Activated T-cell treated with anti-CD3 and anti-CD28 coated beads, Interleukin-2, amount 50 U/mL, for 1 hour (primary cell): ENCODE measurements at regions not wholly inside any gene's neighbourhood (a gene's known extent, or its start where the extent isn't known, plus 50 kb on each side); places are given as distances from the start of the nearest gene placed in this dataset.
"Not testable (repeated sequence)": the region's sequence is repeated elsewhere in the genome, so short reads cannot be mapped to it uniquely, and the experiment has no call there.

Experiments
- DNase-seq: peaks from one replicate; pipeline ENCODE4 v3.0.0-alpha.2; 2020

DNA sequence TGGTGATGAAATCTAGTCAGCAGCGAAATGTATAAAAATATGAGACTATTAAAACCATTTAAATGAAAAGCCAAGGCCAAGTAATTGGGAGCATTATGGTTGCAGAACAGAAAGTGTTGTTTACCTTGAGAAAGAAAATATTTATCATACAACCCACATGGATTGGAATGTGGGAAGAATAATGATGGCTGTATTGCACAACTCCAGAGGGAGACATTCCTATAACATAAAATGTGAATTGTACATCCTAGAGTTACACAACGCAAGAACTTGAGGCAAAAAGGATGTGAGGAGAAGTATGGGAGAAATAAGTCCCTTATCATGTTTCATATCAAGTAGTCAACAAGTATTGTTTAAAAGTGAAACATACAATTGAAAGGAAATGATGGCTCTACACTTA lies 1014.0 kb upstream of the SEMA6A start:
- no peak for DNase-seq

DNA sequence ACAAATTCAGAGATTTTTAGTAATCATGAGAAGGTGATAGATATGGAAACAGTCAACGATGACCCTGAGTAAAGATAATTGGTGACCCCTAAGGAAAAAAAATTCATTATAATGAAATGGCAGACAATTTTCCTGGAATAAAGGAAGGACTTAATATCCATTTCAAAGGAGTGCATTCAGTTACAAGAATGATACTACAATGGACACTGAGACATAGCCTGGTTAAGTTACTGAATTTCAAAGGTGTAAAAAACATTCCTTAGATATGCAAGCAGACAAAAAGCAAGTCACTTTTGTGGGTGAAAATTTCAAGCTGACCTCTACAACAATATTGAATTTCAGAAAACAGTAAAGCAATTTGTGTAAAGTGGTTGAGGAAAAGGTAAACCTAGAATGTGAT lies 1012.5 kb upstream of the SEMA6A start:
- DNase-seq: no peak

DNA sequence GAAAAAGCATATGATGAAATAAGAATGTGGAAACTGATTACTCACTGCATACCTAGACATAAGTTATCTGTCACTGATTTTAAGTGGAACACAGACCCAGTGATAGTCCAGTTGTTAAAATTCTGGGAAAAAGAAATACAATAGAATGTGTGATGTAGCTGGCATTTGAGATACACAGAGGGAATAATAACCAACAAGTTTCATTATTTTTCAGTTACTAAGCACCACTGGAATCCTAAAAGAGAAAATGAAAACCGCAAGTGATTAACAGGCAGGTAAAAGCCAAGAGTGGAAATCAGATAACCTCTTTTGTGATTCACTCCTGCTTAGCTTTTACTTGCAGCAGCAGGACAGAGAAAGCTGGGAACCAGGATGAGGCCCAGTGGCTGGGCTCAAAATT lies 994.0 kb upstream of the SEMA6A start:
- no peak for DNase-seq

DNA sequence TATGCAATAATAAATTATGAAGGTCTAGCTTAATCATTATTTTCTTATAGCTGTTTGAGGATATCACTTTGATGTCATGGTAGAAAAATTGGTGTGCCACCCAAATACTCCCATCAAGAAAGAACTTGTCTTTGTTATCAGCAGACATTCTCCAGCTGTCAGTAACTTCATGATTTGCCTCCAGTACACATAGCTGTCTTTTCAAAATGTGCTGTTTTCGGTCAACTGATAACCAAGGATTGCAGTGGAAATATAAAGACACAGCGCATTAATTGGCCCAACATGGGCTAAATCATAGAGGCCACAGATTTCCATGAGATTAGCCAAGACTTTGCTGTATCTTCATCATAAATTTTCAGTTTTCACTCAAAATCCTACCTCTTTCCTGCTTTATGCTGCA lies 993.5 kb upstream of the SEMA6A start:
- DNase-seq: no peak

- DNase-seq: no peak
These were observed 988.0 kb upstream of the SEMA6A start for GRCh38 chr5:117562647-117563046.

DNA sequence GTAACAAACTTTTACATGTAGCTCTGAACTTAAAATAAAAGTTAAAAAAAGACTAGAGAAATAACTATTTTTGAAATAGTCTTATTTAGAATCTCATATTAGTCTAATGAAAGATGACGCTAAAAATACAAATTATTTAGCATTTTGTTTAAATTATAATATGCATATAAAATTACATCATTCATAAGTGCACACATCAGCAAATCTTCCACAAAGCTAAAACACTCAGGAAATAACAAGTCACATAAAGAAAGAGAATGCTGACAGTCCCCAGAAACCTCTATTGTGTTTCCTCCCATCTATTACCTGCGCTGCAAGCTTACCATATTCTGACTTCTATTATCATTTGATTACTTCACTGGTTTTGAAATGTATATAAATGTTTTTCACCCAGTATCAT lies 986.9 kb upstream of the SEMA6A start:
- no peak for DNase-seq

DNA sequence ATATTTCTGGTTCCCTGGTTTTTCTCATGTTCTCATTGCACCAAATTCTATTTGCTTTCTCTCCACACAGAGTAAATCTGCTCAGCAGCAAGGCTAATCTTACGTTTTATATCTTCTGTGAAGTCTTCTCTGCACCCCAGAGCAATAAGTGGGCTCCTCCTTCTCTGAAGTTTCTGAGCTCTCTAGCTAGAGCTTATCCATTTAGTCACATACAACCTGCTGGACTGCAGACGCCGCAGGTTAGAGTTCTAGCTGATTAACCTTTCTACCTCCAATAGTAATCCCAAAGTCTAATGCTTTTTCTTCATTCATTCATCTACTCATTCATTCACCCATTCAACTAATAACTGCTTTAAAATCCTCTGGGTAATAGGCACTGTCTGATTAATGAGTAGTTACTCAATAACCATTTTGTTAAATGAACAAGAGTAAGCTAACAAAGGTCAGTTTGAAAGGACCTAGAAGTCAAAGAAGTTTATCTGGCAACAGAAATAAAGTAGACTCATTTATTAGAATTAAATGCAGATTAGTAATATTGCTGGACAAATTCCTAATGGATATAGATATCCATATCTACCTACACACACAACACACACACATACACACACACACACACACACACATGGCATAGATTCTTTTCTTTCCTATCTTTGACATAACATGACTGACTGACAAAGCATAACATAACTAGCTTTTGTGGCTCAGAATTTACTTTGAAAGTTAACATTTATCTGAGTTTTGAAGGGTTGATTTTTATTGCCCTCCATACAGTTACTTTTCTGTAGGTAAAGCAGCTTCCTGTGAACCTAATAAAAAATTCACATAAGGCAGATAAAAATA lies 984.6 kb upstream of the SEMA6A start:
- no peak for DNase-seq

DNA sequence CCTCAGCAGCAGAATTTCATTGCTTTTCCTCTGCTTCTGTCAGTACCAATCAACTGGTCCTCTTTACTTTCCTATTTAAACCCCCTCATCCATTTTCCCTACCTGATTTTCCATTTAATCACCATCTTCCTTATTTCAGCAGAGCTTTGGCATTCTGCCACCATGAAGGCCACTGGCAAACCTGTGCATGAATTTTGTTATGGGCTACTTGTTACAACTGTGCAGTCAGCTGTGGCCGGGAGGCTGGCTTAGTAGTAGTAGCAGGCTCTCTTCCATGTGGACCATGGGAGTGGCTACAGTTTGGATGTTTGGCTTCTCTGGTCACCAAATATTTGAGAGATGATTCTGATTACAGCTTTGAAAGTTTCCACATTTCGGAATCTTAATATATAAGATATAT lies 976.6 kb upstream of the SEMA6A start:
- no peak for DNase-seq

DNA sequence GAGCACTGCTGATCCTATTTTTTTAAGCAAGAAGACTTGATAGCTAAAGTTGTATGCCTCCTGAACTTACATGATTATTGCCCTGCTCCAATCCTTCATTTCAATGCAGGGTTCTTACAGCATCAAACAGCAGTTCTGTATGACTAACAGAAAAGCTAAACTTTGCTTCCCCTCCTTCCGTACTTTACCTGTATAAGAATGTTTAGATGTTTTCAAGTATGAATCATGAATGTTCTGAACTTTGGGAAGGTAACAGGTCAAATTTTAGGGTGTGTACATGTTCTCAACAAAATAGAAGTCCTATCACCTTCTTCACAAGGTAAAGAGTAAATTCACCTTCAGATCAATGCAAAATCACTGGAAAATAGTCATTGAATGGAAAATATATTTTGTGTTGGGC lies 972.6 kb upstream of the SEMA6A start:
- no peak for DNase-seq

DNA sequence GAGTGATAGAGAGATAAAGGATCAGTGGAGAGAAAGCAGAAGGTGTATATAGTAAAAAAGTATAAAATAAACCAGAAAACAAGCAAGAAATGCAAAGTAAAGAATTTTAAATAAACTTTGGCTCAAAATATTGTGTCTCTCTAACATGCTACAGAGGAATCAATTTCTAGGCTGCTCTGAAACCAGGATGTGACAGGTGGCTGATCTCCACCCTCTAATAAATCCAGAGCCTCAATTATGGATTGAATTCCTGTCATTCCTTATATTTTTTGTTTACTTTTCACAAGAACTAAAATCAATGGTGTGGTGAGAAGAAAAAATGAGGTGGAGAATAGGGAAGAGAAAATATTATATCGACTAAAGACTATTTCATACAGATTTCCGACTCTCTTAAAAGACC lies 965.1 kb upstream of the SEMA6A start:
- no peak for DNase-seq

DNA sequence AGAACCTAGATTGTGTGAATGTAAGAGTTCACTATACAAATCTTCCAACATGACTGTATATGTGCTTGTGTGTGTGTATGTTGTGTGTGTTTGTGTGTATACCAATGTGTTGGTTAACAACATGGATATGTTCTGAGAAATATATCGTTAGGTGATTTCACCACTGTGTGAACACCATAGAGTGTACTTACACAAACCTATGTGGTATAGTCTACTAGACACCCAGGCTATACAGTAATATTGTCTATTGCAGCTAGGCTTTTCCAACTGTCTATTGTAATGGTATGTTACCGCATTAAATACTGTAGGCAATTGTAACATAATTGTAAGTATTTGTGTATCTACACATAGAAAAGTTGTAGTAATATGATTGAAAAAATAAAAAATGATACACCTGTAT lies 959.2 kb upstream of the SEMA6A start:
- DNase-seq: no peak

GRCh38 chr5:117533051-117533670 lies 958.5 kb upstream of the SEMA6A start:
- not testable (repeated sequence) for DNase-seq

- DNase-seq: no peak
These were observed 945.4 kb upstream of the SEMA6A start for GRCh38 chr5:117519957-117520500.

DNA sequence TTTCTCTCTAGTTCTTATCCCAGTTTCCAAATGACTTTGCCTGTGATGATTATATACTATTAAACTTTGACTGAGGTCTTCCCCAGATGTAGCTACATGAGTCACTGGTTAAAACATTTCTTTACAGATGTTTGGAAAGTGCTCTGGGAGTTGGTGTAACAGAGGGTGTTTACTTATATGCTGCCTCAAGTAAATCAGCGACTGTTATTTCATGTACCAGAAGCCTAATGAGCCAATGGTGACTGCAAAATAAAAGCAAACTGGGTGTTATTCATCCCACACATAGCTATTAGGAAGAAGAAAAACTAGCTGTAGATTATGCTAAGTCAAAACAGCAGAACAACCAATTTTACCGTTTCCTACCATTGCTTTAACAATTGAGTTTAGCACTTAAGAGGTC lies 929.7 kb upstream of the SEMA6A start:
- no peak for DNase-seq

DNA sequence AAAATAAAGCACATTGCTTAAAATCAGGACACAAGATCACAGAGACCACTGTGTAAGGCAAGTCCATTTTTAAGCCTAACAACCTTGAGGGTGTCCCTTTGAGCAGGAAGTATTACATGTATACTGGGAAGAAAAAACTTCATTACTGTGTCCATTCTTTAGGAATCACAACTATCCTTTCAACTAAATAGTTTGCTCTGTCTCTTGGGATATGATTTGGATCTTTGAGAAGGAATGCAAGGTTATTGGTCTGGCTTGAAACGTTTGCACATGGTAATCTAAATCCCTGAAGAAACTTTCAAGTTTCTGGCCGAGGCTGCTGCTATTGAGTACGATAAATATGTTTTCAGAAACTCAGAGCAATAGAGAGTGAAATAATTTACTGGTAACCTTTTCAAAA lies 923.0 kb upstream of the SEMA6A start:
- DNase-seq: no peak

DNA sequence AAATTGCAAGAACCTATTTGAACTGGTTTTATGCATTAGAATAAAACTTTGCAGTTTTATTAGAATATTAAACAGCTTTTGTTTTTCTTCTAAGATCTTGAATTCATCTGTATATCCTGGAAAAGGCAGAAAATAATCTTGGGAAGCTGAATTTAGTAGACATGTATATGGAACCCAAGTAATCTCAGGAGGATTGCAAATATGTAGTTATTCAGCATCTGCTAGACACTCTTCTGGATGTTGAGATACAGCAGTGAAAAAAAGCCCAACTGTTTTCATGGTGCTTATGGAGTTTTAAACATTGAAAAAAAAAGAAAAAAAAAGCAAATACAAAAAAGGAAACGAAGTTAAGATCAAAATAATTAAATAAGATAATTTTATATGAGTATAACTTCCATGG lies 922.2 kb upstream of the SEMA6A start:
- no peak for DNase-seq

GRCh38 chr5:117494188-117494587 lies 919.6 kb upstream of the SEMA6A start:
- DNase-seq: no peak

DNA sequence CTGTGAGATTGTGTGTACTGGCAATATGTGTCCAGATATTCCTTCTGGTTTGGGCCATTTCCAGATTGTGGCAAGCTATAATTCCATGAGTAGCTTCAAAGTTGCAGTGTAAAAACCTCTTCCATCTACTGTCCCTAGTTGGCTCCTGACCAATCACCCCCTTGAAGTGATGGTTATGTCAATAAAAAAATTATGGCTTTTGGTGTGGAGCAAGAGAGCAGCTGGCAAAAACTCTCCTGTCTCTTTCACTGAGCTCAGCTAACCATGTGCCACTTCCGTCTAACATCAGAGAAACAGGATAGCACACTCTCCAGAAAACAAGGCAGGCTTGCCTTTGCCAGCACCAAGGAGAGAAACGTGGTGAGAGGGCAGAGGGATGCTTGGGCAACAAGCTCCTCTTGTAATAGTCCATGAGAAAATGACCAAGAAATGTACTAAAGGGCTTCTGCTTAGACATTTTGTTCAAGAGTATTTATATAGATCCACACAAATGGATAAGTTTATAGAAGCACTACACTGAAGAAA lies 914.4 kb upstream of the SEMA6A start:
- no peak for DNase-seq

DNA sequence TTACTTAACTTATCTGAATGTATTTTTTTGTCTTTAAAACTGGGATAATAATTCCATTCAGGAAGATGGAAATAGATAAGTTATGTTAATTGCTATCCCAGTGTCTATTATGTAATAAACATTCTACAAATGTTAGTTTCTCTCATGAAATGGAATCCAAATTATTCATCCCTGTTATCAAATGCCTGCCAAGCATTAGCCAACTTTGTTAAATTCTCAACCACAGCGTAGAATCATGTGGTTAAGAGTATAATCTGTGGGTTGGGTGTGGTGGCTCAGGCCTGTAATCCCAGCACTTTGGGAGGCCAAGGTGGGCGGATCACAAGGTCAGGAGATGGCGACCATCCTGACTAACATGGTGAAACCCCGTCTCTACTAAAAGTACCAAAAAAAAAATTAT lies 912.9 kb upstream of the SEMA6A start:
- DNase-seq: no peak

- no peak for DNase-seq
These were observed 912.3 kb upstream of the SEMA6A start for GRCh38 chr5:117486879-117487391.

- no peak for DNase-seq
These were observed 911.6 kb upstream of the SEMA6A start for GRCh38 chr5:117486261-117486660.

DNA sequence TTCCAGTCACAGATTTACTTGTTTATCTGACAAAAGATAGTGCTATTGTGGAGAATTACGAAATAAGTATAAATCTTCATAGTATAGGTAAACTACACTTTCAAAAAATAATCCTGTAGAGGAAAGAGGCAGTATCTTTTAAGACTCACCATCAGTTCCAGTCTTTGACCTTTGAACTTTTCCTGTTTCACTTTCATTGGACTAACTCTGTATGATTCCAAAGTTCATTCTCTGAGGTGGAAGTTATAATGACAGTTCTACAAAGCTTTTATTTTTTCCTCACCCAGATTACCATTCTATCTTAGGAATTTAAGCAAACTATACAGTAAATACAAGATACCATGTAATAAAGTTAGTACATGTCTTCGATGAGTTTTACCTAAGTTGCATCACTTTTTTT lies 901.3 kb upstream of the SEMA6A start:
- DNase-seq: no peak

DNA sequence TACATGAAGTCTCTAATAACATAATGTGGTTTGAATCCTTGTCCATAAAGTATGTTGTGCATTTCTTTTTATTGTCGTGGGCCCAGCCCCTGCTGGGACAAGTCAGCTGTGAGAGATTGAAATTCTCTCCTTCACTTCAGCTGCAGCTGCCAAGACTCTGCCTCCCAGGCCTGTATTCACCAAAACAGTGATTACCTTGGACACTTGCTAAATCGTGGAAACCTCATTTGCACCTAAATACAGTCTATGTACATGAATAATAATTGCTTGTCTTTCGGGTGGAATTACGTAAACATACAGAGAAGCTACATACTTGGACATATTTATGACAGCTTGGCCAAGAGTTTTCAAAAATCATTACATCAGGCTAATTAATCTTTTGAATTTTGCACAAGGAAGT lies 898.5 kb upstream of the SEMA6A start:
- DNase-seq: no peak
